ENCODE measurements at regions not wholly inside any gene's neighbourhood (a gene's known extent, or its start where the extent isn't known, plus 50 kb on each side); places are given as distances from the start of the nearest gene placed in this dataset.

DNA sequence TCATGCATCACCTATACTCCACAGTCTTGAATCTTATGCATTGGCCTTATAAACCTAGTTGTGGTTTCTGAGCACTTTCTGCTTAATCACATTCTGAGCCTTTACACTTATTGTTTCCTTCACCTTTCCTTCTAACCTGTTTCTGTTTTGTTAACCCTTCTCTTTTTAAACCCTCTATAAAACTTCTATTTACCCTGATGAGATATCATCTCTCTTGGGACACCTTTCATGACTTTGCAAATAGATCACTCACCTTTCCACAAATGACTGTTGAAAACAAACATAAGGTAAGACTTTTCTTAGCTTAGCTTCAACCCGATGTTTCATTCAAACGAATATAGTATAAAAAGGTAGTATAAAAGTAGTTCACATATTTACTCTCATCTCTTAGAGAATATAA is 483.6 kb downstream of the FAM181B start:
- no peak overlapping the region for H2AFZ ChIP-seq (ENCODE audit: low read length)
- no peak overlapping the region for H2BK12ac ChIP-seq (ENCODE audit: low read length)
- H3K79me1 ChIP-seq (ENCODE audit: low read depth, low read length), result no peaks in the 10 kb centered on the region
- H4K8ac ChIP-seq (ENCODE audit: low read depth, low read length), result no peak overlapping the region
- H3K9me3 ChIP-seq (replicated peaks in 1 of 2; ENCODE audit: control insufficient read depth in 2 of 2, insufficient read depth in 1 of 2, low read depth in 1 of 2, low read length in 2 of 2), result no peaks in the 10 kb centered on the region
- no peaks in the 10 kb centered on the region for H3K36me3 ChIP-seq (replicated peaks in 1 of 2; ENCODE audit: control insufficient read depth in 2 of 2, insufficient read depth in 2 of 2, low read length in 2 of 2)
- H3K4me3 ChIP-seq (ENCODE audit: low read length in 2 of 2), result no peak overlapping the region
- no peak overlapping the region for H2BK15ac ChIP-seq (ENCODE audit: low read length)
- no peak overlapping the region for H2AK5ac ChIP-seq (ENCODE audit: low read depth, low read length)
- H3K9ac ChIP-seq (ENCODE audit: low read depth, low read length, poor library complexity), result no peak overlapping the region
- H2BK5ac ChIP-seq (ENCODE audit: low read length), result no peak overlapping the region
- H3K27ac ChIP-seq (replicated peaks; ENCODE audit: low read length), result no peak overlapping the region
- H3K4me2 ChIP-seq (ENCODE audit: insufficient read depth, low read length, poor library complexity, severe bottlenecking), result no peak overlapping the region
- H3K23ac ChIP-seq (ENCODE audit: low read depth, low read length, poor library complexity), result no peak overlapping the region
- no peak overlapping the region for H3K18ac ChIP-seq (ENCODE audit: low read length)
- no peaks in the 10 kb centered on the region for H3K27me3 ChIP-seq (ENCODE audit: control insufficient read depth in 3 of 3, insufficient read depth in 3 of 3, low read depth in 1 of 3, low read length in 3 of 3)
- H4K91ac ChIP-seq (ENCODE audit: low read depth, low read length, poor library complexity), result no peak overlapping the region
- no peak overlapping the region for H3K14ac ChIP-seq (ENCODE audit: low read length)
- no peaks in the 10 kb centered on the region for H3K4me1 ChIP-seq (ENCODE audit: control insufficient read depth in 2 of 2, insufficient read depth in 1 of 2, low read depth in 1 of 2, low read length in 2 of 2)
- H3K4ac ChIP-seq (ENCODE audit: low read length), result no peak overlapping the region
- no peak for DNase-seq (ENCODE audit: low spot score)
- no CpG with 5 or more reads among the region's 2 CpGs for whole genome bisulfite sequencing, 2 donors (ENCODE audit: extremely low coverage in 2 of 2, insufficient read length in 2 of 2, insufficient replicate concordance in 1 of 2)
- no peak overlapping the region for H2BK120ac ChIP-seq (ENCODE audit: low read depth, low read length)

DNA sequence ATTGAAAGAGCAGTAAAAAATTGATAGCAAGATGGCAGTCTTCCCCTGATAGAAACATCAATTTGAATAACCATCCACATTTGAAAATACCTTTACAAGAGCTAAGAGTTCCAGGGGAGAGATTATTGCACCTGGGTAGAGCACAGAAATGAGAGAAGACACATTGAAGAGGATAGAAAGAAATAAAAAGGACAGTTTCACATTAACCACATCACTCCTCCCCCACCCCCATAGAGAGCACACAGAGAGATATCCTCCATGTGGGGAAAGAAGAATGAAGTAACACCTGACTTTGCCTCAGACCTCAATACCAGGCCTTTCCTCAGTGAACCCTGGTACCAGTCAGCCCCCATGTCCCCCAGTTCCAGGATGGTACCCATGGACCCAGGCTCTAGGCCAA is 486.7 kb downstream of the FAM181B start:
- Histone ChIP-seq H3K14ac (ENCODE audit: low read length) (no peak overlapping the region), H3K4me2 (ENCODE audit: insufficient read depth, low read length, poor library complexity, severe bottlenecking) (no peak overlapping the region), H3K23ac (ENCODE audit: low read depth, low read length, poor library complexity) (no peak overlapping the region), H3K79me1 (ENCODE audit: low read depth, low read length) (no peaks in the 10 kb centered on the region), H4K8ac (ENCODE audit: low read depth, low read length) (no peak overlapping the region), H3K4ac (ENCODE audit: low read length) (no peak overlapping the region), H2BK15ac (ENCODE audit: low read length) (no peak overlapping the region), H3K4me1 (ENCODE audit: control insufficient read depth in 2 of 2, insufficient read depth in 1 of 2, low read depth in 1 of 2, low read length in 2 of 2) (no peaks in the 10 kb centered on the region), H4K91ac (ENCODE audit: low read depth, low read length, poor library complexity) (no peak overlapping the region), H2BK120ac (ENCODE audit: low read depth, low read length) (no peak overlapping the region), H3K9ac (ENCODE audit: low read depth, low read length, poor library complexity) (no peak overlapping the region), H3K9me3 (replicated peaks in 1 of 2; ENCODE audit: control insufficient read depth in 2 of 2, insufficient read depth in 1 of 2, low read depth in 1 of 2, low read length in 2 of 2) (no peaks in the 10 kb centered on the region), H2AK5ac (ENCODE audit: low read depth, low read length) (no peak overlapping the region), H3K27me3 (ENCODE audit: control insufficient read depth in 3 of 3, insufficient read depth in 3 of 3, low read depth in 1 of 3, low read length in 3 of 3) (no peaks in the 10 kb centered on the region), H2BK12ac (ENCODE audit: low read length) (no peak overlapping the region), H3K27ac (replicated peaks; ENCODE audit: low read length) (no peak overlapping the region), H2AFZ (ENCODE audit: low read length) (no peak overlapping the region), H3K36me3 (replicated peaks in 1 of 2; ENCODE audit: control insufficient read depth in 2 of 2, insufficient read depth in 2 of 2, low read length in 2 of 2) (no peaks in the 10 kb centered on the region), H3K18ac (ENCODE audit: low read length) (no peak overlapping the region), H2BK5ac (ENCODE audit: low read length) (no peak overlapping the region), H3K4me3 (ENCODE audit: low read length in 2 of 2) (no peak overlapping the region)
- DNase-seq (ENCODE audit: low spot score), result no peak

DNA sequence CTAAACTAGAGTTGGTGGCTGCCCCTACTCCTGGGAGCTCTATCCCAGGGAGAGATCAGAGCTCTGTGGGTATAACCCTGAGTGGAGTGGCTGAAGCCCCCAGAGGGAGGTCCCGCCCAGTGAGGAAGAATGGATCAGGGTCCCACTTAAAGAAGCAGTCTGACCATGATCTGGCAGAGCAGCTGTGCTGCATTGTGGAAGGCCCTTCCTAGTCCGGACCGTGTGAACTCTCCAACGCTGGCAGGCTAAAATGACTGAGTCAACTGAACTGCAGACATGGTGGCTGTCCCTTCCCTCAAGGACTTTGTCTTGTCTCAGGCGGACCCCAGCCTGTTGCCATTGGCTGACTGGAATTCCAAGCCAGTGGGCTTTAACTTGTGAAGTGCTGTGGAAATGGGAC is 494.2 kb downstream of the FAM181B start:
- Histone ChIP-seq H3K79me1 (ENCODE audit: low read depth, low read length) (no peaks in the 10 kb centered on the region), H2BK120ac (ENCODE audit: low read depth, low read length) (no peak overlapping the region), H4K91ac (ENCODE audit: low read depth, low read length, poor library complexity) (no peak overlapping the region), H3K27ac (replicated peaks; ENCODE audit: low read length) (no peak overlapping the region), H3K9me3 (replicated peaks in 1 of 2; ENCODE audit: control insufficient read depth in 2 of 2, insufficient read depth in 1 of 2, low read depth in 1 of 2, low read length in 2 of 2) (no peaks in the 10 kb centered on the region), H2BK5ac (ENCODE audit: low read length) (no peak overlapping the region), H2BK12ac (ENCODE audit: low read length) (no peak overlapping the region), H3K23ac (ENCODE audit: low read depth, low read length, poor library complexity) (no peak overlapping the region), H3K4me2 (ENCODE audit: insufficient read depth, low read length, poor library complexity, severe bottlenecking) (no peak overlapping the region), H3K9ac (ENCODE audit: low read depth, low read length, poor library complexity) (no peak overlapping the region), H3K27me3 (ENCODE audit: control insufficient read depth in 3 of 3, insufficient read depth in 3 of 3, low read depth in 1 of 3, low read length in 3 of 3) (no peaks in the 10 kb centered on the region), H3K4me3 (ENCODE audit: low read length in 2 of 2) (no peak overlapping the region), H2AFZ (ENCODE audit: low read length) (no peak overlapping the region), H3K4ac (ENCODE audit: low read length) (no peak overlapping the region), H3K36me3 (replicated peaks in 1 of 2; ENCODE audit: control insufficient read depth in 2 of 2, insufficient read depth in 2 of 2, low read length in 2 of 2) (no peaks in the 10 kb centered on the region), H3K4me1 (ENCODE audit: control insufficient read depth in 2 of 2, insufficient read depth in 1 of 2, low read depth in 1 of 2, low read length in 2 of 2) (no peaks in the 10 kb centered on the region), H3K18ac (ENCODE audit: low read length) (no peak overlapping the region), H2AK5ac (ENCODE audit: low read depth, low read length) (no peak overlapping the region), H3K14ac (ENCODE audit: low read length) (no peak overlapping the region), H2BK15ac (ENCODE audit: low read length) (no peak overlapping the region), H4K8ac (ENCODE audit: low read depth, low read length) (no peak overlapping the region)
- DNase-seq (ENCODE audit: low spot score), result no peak
- WGBS, 2 donors (ENCODE audit: extremely low coverage in 2 of 2, insufficient read length in 2 of 2, insufficient replicate concordance in 1 of 2), result no CpG with 5 or more reads among the region's 5 CpGs

DNA sequence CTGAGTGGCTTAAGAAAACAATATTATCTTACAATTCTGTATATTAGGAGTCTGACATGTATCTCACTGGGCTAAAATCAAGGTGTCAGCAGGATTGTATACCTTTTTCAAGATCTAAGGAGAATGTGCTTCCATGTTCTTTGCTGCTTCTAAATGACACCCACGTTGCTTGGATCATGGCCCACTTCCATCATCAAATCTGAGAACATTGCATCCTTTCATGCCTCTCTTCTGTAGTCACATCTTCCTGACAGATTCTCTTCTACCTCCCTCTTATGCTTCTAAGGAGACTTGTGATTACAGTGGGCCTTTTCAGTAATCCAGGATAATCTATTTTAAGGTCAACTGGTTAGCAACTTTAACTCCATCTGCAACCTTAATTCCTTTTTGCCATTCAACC is 499.4 kb downstream of the FAM181B start:
- H3K9ac ChIP-seq (ENCODE audit: low read depth, low read length, poor library complexity), result no peak overlapping the region
- H2BK5ac ChIP-seq (ENCODE audit: low read length), result no peak overlapping the region
- H2AK5ac ChIP-seq (ENCODE audit: low read depth, low read length), result no peak overlapping the region
- H3K36me3 ChIP-seq (replicated peaks in 1 of 2; ENCODE audit: control insufficient read depth in 2 of 2, insufficient read depth in 2 of 2, low read length in 2 of 2), result no peaks in the 10 kb centered on the region
- no peak overlapping the region for H3K14ac ChIP-seq (ENCODE audit: low read length)
- H3K9me3 ChIP-seq (replicated peaks in 1 of 2; ENCODE audit: control insufficient read depth in 2 of 2, insufficient read depth in 1 of 2, low read depth in 1 of 2, low read length in 2 of 2), result no peaks in the 10 kb centered on the region
- no peak overlapping the region for H3K4me3 ChIP-seq (ENCODE audit: low read length in 2 of 2)
- no peak overlapping the region for H3K4ac ChIP-seq (ENCODE audit: low read length)
- H2BK12ac ChIP-seq (ENCODE audit: low read length), result no peak overlapping the region
- H3K4me1 ChIP-seq (ENCODE audit: control insufficient read depth in 2 of 2, insufficient read depth in 1 of 2, low read depth in 1 of 2, low read length in 2 of 2), result no peaks in the 10 kb centered on the region
- no peaks in the 10 kb centered on the region for H3K79me1 ChIP-seq (ENCODE audit: low read depth, low read length)
- no CpG with 5 or more reads among the region's 1 CpG for WGBS, 2 donors (ENCODE audit: extremely low coverage in 2 of 2, insufficient read length in 2 of 2, insufficient replicate concordance in 1 of 2)
- no peak overlapping the region for H3K18ac ChIP-seq (ENCODE audit: low read length)
- no peak for DNase-seq (ENCODE audit: low spot score)
- H3K27me3 ChIP-seq (ENCODE audit: control insufficient read depth in 3 of 3, insufficient read depth in 3 of 3, low read depth in 1 of 3, low read length in 3 of 3), result no peaks in the 10 kb centered on the region
- H2BK120ac ChIP-seq (ENCODE audit: low read depth, low read length), result no peak overlapping the region
- H3K27ac ChIP-seq (replicated peaks; ENCODE audit: low read length), result no peak overlapping the region
- H2BK15ac ChIP-seq (ENCODE audit: low read length), result no peak overlapping the region
- no peak overlapping the region for H2AFZ ChIP-seq (ENCODE audit: low read length)
- no peak overlapping the region for H4K8ac ChIP-seq (ENCODE audit: low read depth, low read length)
- no peak overlapping the region for H4K91ac ChIP-seq (ENCODE audit: low read depth, low read length, poor library complexity)
- no peak overlapping the region for H3K23ac ChIP-seq (ENCODE audit: low read depth, low read length, poor library complexity)
- no peak overlapping the region for H3K4me2 ChIP-seq (ENCODE audit: insufficient read depth, low read length, poor library complexity, severe bottlenecking)
